ENCODE measurements at regions not wholly inside any gene's neighbourhood (a gene's known extent, or its start where the extent isn't known, plus 50 kb on each side); places are given as distances from the start of the nearest gene placed in this dataset.

- no peak for TF ChIP-seq EP300 (IDR thresholded peaks at IDR 0.05)
- TF ChIP-seq, protein P1, sequence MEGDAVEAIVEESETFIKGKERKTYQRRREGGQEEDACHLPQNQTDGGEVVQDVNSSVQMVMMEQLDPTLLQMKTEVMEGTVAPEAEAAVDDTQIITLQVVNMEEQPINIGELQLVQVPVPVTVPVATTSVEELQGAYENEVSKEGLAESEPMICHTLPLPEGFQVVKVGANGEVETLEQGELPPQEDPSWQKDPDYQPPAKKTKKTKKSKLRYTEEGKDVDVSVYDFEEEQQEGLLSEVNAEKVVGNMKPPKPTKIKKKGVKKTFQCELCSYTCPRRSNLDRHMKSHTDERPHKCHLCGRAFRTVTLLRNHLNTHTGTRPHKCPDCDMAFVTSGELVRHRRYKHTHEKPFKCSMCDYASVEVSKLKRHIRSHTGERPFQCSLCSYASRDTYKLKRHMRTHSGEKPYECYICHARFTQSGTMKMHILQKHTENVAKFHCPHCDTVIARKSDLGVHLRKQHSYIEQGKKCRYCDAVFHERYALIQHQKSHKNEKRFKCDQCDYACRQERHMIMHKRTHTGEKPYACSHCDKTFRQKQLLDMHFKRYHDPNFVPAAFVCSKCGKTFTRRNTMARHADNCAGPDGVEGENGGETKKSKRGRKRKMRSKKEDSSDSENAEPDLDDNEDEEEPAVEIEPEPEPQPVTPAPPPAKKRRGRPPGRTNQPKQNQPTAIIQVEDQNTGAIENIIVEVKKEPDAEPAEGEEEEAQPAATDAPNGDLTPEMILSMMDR (IDR thresholded peaks at IDR 0.05) = no peak
These were observed 619.7 kb downstream of the BRD1 start for GRCh38 chr22:49208004-49208402.
